Fibroblast of the aortic adventitia (primary cell): ENCODE measurements at regions not wholly inside any gene's neighbourhood (a gene's known extent, or its start where the extent isn't known, plus 50 kb on each side); places are given as distances from the start of the nearest gene placed in this dataset.

Source experiments
- DNase-seq: peaks from one replicate; pipeline ENCODE4 v3.0.0-alpha.2; 2010; ENCODE audit warnings: low read depth
- H3K4me3 ChIP-seq: 2 replicates; pipeline ENCODE4 v1.5.1; 2011; ENCODE audit warnings: low read depth, mild to moderate bottlenecking, control low read depth, low read length, moderate library complexity
- CTCF ChIP-seq: IDR thresholded peaks from 2 replicates; pipeline ENCODE4 v1.5.1; 2011; ENCODE audit warnings: mild to moderate bottlenecking, low read length, control low read depth, inconsistent platforms; ENCODE audit not compliant: insufficient read depth

GRCh38 chr20:6434131-6434530 lies 311.3 kb upstream of the FERMT1 start:
- DNase-seq, result no peak
- no peak overlapping the region for H3K4me3 ChIP-seq
- no peak for TF ChIP-seq CTCF

GRCh38 chr20:6430381-6430780 lies 307.6 kb upstream of the FERMT1 start:
- no peak for TF ChIP-seq CTCF
- no peak for DNase-seq
- no peak overlapping the region for H3K4me3 ChIP-seq

- no peak overlapping the region for H3K4me3 ChIP-seq
- no peak for TF ChIP-seq CTCF
- no peak for DNase-seq
These were observed 303.6 kb upstream of the FERMT1 start for GRCh38 chr20:6426287-6426891.

GRCh38 chr20:6421321-6422248 lies 298.8 kb upstream of the FERMT1 start:
- no peak for DNase-seq
- H3K4me3 ChIP-seq, result no peak overlapping the region
- no peak for TF ChIP-seq CTCF

- TF ChIP-seq CTCF, result no peak
- no peak for DNase-seq
- H3K4me3 ChIP-seq, result no peak overlapping the region
These were observed 297.5 kb upstream of the FERMT1 start for GRCh38 chr20:6420336-6420735.

- no peak for DNase-seq
- H3K4me3 ChIP-seq, result no peak overlapping the region
- TF ChIP-seq CTCF, result no peak
These were observed 295.9 kb upstream of the FERMT1 start for GRCh38 chr20:6418732-6419131.
